ENCODE measurements at regions not wholly inside any gene's neighbourhood (a gene's known extent, or its start where the extent isn't known, plus 50 kb on each side); places are given as distances from the start of the nearest gene placed in this dataset.

GRCh38 chr10:1788401-1788800 lies 51.1 kb upstream of the ADARB2 start:
- no peak for TF ChIP-seq CTCF (IDR thresholded peaks at IDR 0.05)
- H3K9me3 ChIP-seq: no peaks in the 10 kb centered on the region
- DNase-seq: no peak
- H3K27me3 ChIP-seq: no peaks in the 10 kb centered on the region
- H3K4me3 ChIP-seq: no peak overlapping the region
- intact Hi-C loops (cut with DNase I; ENCODE audit: low total_unique reads): no loop called here
- no peaks in the 10 kb centered on the region for H3K4me1 ChIP-seq
- no peak overlapping the region for H3K27ac ChIP-seq
- H3K36me3 ChIP-seq (ENCODE audit: low read depth, missing control alignments): no peaks in the 10 kb centered on the region
- WGBS, 2 donors: 77 to 78% methylated on average over 9 of the region's 9 CpGs

Small RNAs in the stretch of these regions (microRNA-seq; reads per million reads assigned to microRNA genes)
- 0 to 0.69 reads per million in 2 donors for gene MIR6072 (ENCODE audit: borderline number of aligned reads in 2 of 2, borderline replicate concordance in 1 of 2)

Small RNAs in the stretch of these regions (small RNA-seq; reads per million reads assigned to genes)
- 0 reads per million in 2 donors for gene MIR6072
- gene RNU6-576P: 0 reads per million in 2 donors
- gene RNU6-889P: 0 reads per million in 2 donors
